ENCODE measurements at regions not wholly inside any gene's neighbourhood (a gene's known extent, or its start where the extent isn't known, plus 50 kb on each side); places are given as distances from the start of the nearest gene placed in this dataset.

DNA sequence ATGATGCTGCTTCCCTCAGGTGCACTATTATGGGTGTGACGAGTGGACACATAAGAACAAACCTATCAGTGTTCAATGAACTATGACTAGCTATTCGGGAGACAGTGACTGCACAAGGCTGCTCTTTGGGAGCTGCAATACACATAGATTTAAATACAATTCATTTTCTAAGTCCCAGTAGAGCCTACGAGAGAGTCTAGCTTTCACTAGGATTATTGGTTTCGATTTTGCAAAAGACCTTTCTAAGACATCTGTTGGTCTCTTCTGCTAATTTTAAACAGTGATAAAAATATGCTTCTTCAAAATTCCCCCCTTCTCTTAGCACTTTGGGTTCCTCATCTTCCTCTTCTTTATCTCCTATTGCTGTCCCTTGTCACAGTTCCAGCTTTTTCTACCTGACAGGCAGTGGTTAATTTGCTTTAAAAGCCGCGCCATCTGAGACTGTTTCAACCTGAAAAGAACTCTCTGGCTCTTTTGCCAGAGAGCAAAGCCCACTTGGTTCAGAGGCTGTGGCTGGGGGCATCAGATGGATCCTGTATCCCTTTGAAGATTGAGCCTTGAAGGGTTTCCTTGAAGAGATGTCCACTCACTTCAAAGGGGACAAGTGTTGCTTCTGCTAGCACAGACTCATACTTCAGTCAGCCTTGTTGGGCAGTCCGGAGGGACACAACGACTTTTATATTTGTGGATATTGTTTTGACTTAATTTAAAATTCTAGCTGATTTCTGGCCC lies 241.5 kb downstream of the MAN2A1 start (continued):
- TF ChIP-seq SP4 (IDR thresholded peaks at IDR 0.05; ENCODE audit: low read length) (no peak), SRF (IDR thresholded peaks at IDR 0.05; ENCODE audit: low read depth, low read length) (no peak), ASH2L (IDR thresholded peaks at IDR 0.05; ENCODE audit: low read length) (no peak), YY1 (IDR thresholded peaks at IDR 0.05; ENCODE audit: low read depth, low read length) (no peak), NANOG (IDR thresholded peaks at IDR 0.05; ENCODE audit: insufficient read depth, low read depth, low read length, poor library complexity, severe bottlenecking) (no peak), HDAC6 (IDR thresholded peaks at IDR 0.05; ENCODE audit: low read depth, low read length) (no peak)
